H1 (cell line): ENCODE measurements at regions not wholly inside any gene's neighbourhood (a gene's known extent, or its start where the extent isn't known, plus 50 kb on each side); places are given as distances from the start of the nearest gene placed in this dataset.

ENCODE experiments used
- CTCF ChIA-PET: fragments of 300-600 bp; sonication (Branson Sonifier 250); formaldehyde crosslinking; loops from one replicate; lab custom pipeline; 2021; ENCODE audit not compliant: partially characterized antibody; lab: Charles Lee
- POLR2A ChIA-PET: fragments of 300-600 bp; sonication (Branson Sonifier 250); formaldehyde crosslinking; loops from one replicate; lab custom pipeline; 2021; ENCODE audit warnings: inconsistent platforms; ENCODE audit not compliant: partially characterized antibody; lab: Charles Lee
- DNase-seq, 2 experiments: peaks; one replicate each; pipeline versions ENCODE4 v3.0.0 to v3.0.0-alpha.2; 2010 to 2022; ENCODE audit warnings: low spot score in 2 of 2, low read depth in 1 of 2, mixed read lengths in 1 of 2
- FAIRE-seq: peaks from 2 replicates; lab custom pipeline; 2011; peaks lifted over from hg19 to GRCh38; lab: Jason Lieb, UNC
- H2AFZ ChIP-seq: 2 replicates; pipeline ENCODE4 v1.8.1; 2012; ENCODE audit warnings: low read length, inconsistent platforms
- H2AK5ac ChIP-seq: 2 replicates; pipeline ENCODE4 v1.6.1; 2013; ENCODE audit warnings: low read depth, low read length
- H2BK120ac ChIP-seq: replicated peaks from 2 replicates; pipeline ENCODE3; 2013; ENCODE audit warnings: low read depth, low read length, inconsistent platforms
- H2BK12ac ChIP-seq: 2 replicates; pipeline ENCODE4 v1.6.1; 2013; ENCODE audit warnings: low read depth, low read length
- H2BK15ac ChIP-seq: 2 replicates; pipeline ENCODE4 v1.6.1; 2013; ENCODE audit warnings: low read length
- H2BK20ac ChIP-seq: 2 replicates; pipeline ENCODE4 v1.6.1; 2013; ENCODE audit warnings: low read length
- H2BK5ac ChIP-seq: 2 replicates; pipeline ENCODE4 v1.6.1; 2013; ENCODE audit warnings: low read depth, low read length
- H3K14ac ChIP-seq: 2 replicates; pipeline ENCODE4 v1.6.1; 2013; ENCODE audit warnings: inconsistent platforms; ENCODE audit not compliant: insufficient read length
- H3K18ac ChIP-seq: 2 replicates; pipeline ENCODE4 v1.6.1; 2013; ENCODE audit warnings: low read length; ENCODE audit errors: extremely low read depth
- H3K23ac ChIP-seq: 2 replicates; pipeline ENCODE4 v1.6.1; 2013; ENCODE audit warnings: inconsistent platforms; ENCODE audit not compliant: insufficient read length
- H3K23me2 ChIP-seq: 2 replicates; pipeline ENCODE4 v1.6.1; 2013; ENCODE audit warnings: low read depth, low read length
- H3K27ac ChIP-seq: 2 replicates; pipeline ENCODE4 v1.6.1; 2011; ENCODE audit warnings: low read depth, low read length, inconsistent platforms
- H3K27me3 ChIP-seq, 4 experiments: replicated peaks in 1 of 4; 1 replicate in 1 of 4; 2 replicates in 3 of 4; pipeline versions ENCODE4 v1.6.1 to v1.8.1; 2011 to 2013; ENCODE audit warnings: low read length in 3 of 4, mild to moderate bottlenecking in 3 of 4, inconsistent platforms in 2 of 4, mixed read lengths in 2 of 4, moderate library complexity in 1 of 4; ENCODE audit not compliant: control insufficient read depth in 3 of 4, insufficient read depth in 3 of 4; ENCODE audit errors: extremely low read depth in 1 of 4
- H3K36me3 ChIP-seq, 4 experiments: 2 replicates each; pipeline versions ENCODE4 v1.6.1 to v1.8.1; 2011 to 2013; ENCODE audit warnings: mild to moderate bottlenecking in 4 of 4, low read length in 3 of 4, moderate library complexity in 2 of 4, control low read depth in 1 of 4, inconsistent platforms in 1 of 4; ENCODE audit not compliant: insufficient read depth in 4 of 4, control insufficient read depth in 2 of 4
- H3K4ac ChIP-seq: replicated peaks from 2 replicates; pipeline ENCODE3; 2013; ENCODE audit warnings: low read length, low read depth, mixed read lengths, inconsistent platforms; ENCODE audit not compliant: insufficient read length
- H3K4me1 ChIP-seq, 4 experiments: replicated peaks in 1 of 4; 1 replicate in 1 of 4; 2 replicates in 3 of 4; pipeline versions ENCODE4 v1.6.1 to v1.8.1; 2011 to 2013; ENCODE audit warnings: low read length in 3 of 4, inconsistent platforms in 2 of 4, mixed read lengths in 1 of 4; ENCODE audit not compliant: insufficient read depth in 4 of 4, control insufficient read depth in 3 of 4
- H3K4me2 ChIP-seq, 2 experiments: 2 replicates each; pipeline versions ENCODE4 v1.6.1 to v1.8.1; 2011 to 2013; ENCODE audit warnings: low read depth in 2 of 2, low read length in 2 of 2, control low read depth in 1 of 2, inconsistent platforms in 1 of 2, mild to moderate bottlenecking in 1 of 2; ENCODE audit not compliant: insufficient read depth in 1 of 2
- H3K4me3 ChIP-seq, 4 experiments: fragments of 200-600, 300-600 bp in 1 of 4; sonication (generic), shearing (Covaris generic), sonication (Bioruptor Twin) in 1 of 4; 2 replicates each; pipeline versions ENCODE4 v1.5.1 to v1.8.1; 2011 to 2016; ENCODE audit warnings: low read length in 4 of 4, low read depth in 3 of 4, control low read depth in 2 of 4, inconsistent platforms in 2 of 4, mild to moderate bottlenecking in 2 of 4, mixed read lengths in 1 of 4, moderate library complexity in 1 of 4; ENCODE audit not compliant: insufficient read depth in 2 of 4; ENCODE audit errors: extremely low read depth in 1 of 4
- H3K56ac ChIP-seq: replicated peaks from 2 replicates; pipeline ENCODE3; 2013; ENCODE audit warnings: low read depth, mild to moderate bottlenecking, mixed read lengths, low read length, inconsistent platforms; ENCODE audit not compliant: insufficient read length
- H3K79me1 ChIP-seq: 2 replicates; pipeline ENCODE4 v1.6.1; 2013; ENCODE audit warnings: low read depth, low read length, control low read depth
- H3K79me2 ChIP-seq, 2 experiments: 2 replicates each; pipeline versions ENCODE4 v1.6.1 to v1.8.1; 2012 to 2013; ENCODE audit warnings: low read length in 2 of 2, mild to moderate bottlenecking in 2 of 2, inconsistent platforms in 1 of 2; ENCODE audit not compliant: insufficient read depth in 2 of 2, control insufficient read depth in 1 of 2
- H3K9ac ChIP-seq, 4 experiments: replicated peaks in 1 of 4; 1 replicate in 1 of 4; 2 replicates in 3 of 4; pipeline versions ENCODE4 v1.6.1 to v1.8.1; 2011 to 2013; ENCODE audit warnings: low read depth in 3 of 4, low read length in 3 of 4, control low read depth in 2 of 4, mild to moderate bottlenecking in 2 of 4, moderate library complexity in 2 of 4, inconsistent platforms in 1 of 4; ENCODE audit errors: extremely low read depth in 1 of 4
- H3K9me3 ChIP-seq, 2 experiments: 2 replicates each; pipeline versions ENCODE4 v1.6.1 to v1.8.1; 2012 to 2013; ENCODE audit warnings: mild to moderate bottlenecking in 2 of 2, moderate library complexity in 2 of 2, control low read depth in 1 of 2, inconsistent platforms in 1 of 2, low read depth in 1 of 2, low read length in 1 of 2, mixed read lengths in 1 of 2; ENCODE audit not compliant: insufficient read depth in 2 of 2
- H4K20me1 ChIP-seq, 2 experiments: replicated peaks in 1 of 2; 2 replicates each; pipeline versions ENCODE3 to v1.8.1; 2011 to 2013; ENCODE audit warnings: inconsistent platforms in 2 of 2, low read length in 2 of 2, mild to moderate bottlenecking in 1 of 2; ENCODE audit not compliant: insufficient read depth in 2 of 2, control insufficient read depth in 1 of 2
- H4K5ac ChIP-seq: 2 replicates; pipeline ENCODE4 v1.6.1; 2013; ENCODE audit warnings: low read length, low read depth, mixed read lengths, inconsistent platforms; ENCODE audit not compliant: insufficient read length
- H4K8ac ChIP-seq: 2 replicates; pipeline ENCODE4 v1.8.0; 2013; ENCODE audit warnings: mild to moderate bottlenecking, moderate library complexity, low read length, inconsistent platforms; ENCODE audit not compliant: insufficient read depth; ENCODE audit errors: extremely low read depth
- H4K91ac ChIP-seq: replicated peaks from 2 replicates; pipeline ENCODE3; 2013; ENCODE audit warnings: low read length, mixed read lengths, inconsistent platforms; ENCODE audit not compliant: insufficient read length
- CBX8 ChIP-seq: fragments of 300-800, 300-1000 bp; sonication (generic); IDR thresholded peaks from 2 replicates; pipeline ENCODE4 v1.7.1; 2016; ENCODE audit warnings: low read depth, low read length, borderline replicate concordance
- CHD2 ChIP-seq: IDR thresholded peaks from 2 replicates; pipeline ENCODE4 v1.6.1; 2012; ENCODE audit warnings: low read length, improper control_type of control experiment
- WGBS, 2 experiments: shearing (Covaris generic) in 1 of 2; methylation state at CpG; one replicate each; pipeline versions ENCODE4 v1.1.6 to v1.1.7; 2013 to 2015; ENCODE audit warnings: low lambda C conversion rate in 2 of 2, mixed read lengths in 2 of 2, inconsistent platforms in 1 of 2, low coverage in 1 of 2, missing lambda C conversion rate in 1 of 2; ENCODE audit not compliant: insufficient replicate concordance in 2 of 2, insufficient coverage in 1 of 2, insufficient read length in 1 of 2; ENCODE audit errors: extremely low coverage in 1 of 2, missing lambda C conversion rate in 1 of 2; 5-methylcytosine and 5-hydroxymethylcytosine counted together

DNA sequence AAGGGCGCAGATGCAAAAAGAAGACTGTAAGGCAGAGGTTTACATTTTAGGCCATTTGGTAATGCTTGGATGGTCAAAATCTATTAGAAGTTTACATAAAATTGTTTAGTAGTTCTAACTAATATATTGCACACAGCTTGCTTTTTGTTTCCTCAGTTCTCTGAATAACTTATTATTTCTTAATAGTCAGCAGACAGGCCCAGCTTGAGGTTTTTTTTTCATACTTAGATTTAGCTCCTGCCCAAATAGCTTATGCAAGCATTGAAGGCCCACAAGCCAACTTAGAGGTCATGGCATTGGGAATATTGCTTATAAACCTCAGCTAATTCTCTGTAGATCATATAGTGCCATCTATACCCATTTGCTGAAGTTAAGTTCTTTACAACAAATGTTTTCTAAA lies 172.5 kb downstream of the RAP2B start:
- H3K4ac ChIP-seq = no peak overlapping the region
- FAIRE-seq = no peak
- POLR2A ChIA-PET = no interaction called here
- no peak overlapping the region for H3K18ac ChIP-seq
- H4K91ac ChIP-seq = no peak overlapping the region
- no peaks in the 10 kb centered on the region for H4K20me1 ChIP-seq
- DNase-seq = no peak
- no peak overlapping the region for H3K56ac ChIP-seq
- H3K79me1 ChIP-seq = no peaks in the 10 kb centered on the region
- no peaks in the 10 kb centered on the region for H3K36me3 ChIP-seq
- no peaks in the 10 kb centered on the region for H3K4me1 ChIP-seq
- H3K4me2 ChIP-seq = no peak overlapping the region
- TF ChIP-seq CBX8 = no peak
- TF ChIP-seq CHD2 = no peak
- H2AK5ac ChIP-seq = no peak overlapping the region
- no peak overlapping the region for H3K23ac ChIP-seq
- H3K14ac ChIP-seq = no peak overlapping the region
- H2BK20ac ChIP-seq = no peak overlapping the region
- H2BK15ac ChIP-seq = no peak overlapping the region
- no peak overlapping the region for H2BK120ac ChIP-seq
- CTCF ChIA-PET = no interaction called here
- H3K79me2 ChIP-seq = no peaks in the 10 kb centered on the region
- H3K4me3 ChIP-seq = no peak overlapping the region
- 89% methylated on average over 1 of the region's 1 CpG; no CpG with 5 or more reads in 1 of the 2 experiments for WGBS, 2 experiments
- no peak overlapping the region for H2BK5ac ChIP-seq
- H4K5ac ChIP-seq = no peak overlapping the region
- H3K9ac ChIP-seq = no peak overlapping the region
- no peaks in the 10 kb centered on the region for H3K9me3 ChIP-seq
- no peak overlapping the region for H3K27ac ChIP-seq
- no peak overlapping the region for H4K8ac ChIP-seq
- H2BK12ac ChIP-seq = no peak overlapping the region
- H2AFZ ChIP-seq = no peak overlapping the region
- H3K23me2 ChIP-seq = no peaks in the 10 kb centered on the region
- no peaks in the 10 kb centered on the region for H3K27me3 ChIP-seq
